ENCODE measurements at regions not wholly inside any gene's neighbourhood (a gene's known extent, or its start where the extent isn't known, plus 50 kb on each side); places are given as distances from the start of the nearest gene placed in this dataset.
"Not testable (repeated sequence)": the region's sequence is repeated elsewhere in the genome, so short reads cannot be mapped to it uniquely, and the experiment has no call there.

DNA sequence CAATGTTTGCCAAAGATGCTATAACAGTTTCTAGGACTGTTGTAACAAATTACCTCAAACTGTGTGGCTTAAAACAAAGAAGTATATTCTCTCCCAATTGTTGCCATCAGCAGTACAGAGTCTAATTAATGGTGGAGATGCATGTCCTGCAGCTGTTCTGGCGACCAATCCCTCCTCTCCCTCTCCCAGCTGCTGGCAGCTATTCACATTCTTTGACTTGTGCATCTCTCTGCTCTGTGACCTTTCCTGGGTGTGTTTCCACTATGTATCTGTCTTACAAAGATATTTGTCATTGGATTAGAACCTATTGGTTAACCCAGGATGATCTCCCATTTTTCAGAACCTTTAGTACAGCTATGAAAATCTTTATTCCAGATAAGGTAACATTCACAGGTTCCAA lies 561.7 kb upstream of the POM121L12 start:
- no peak for DNase-seq

DNA sequence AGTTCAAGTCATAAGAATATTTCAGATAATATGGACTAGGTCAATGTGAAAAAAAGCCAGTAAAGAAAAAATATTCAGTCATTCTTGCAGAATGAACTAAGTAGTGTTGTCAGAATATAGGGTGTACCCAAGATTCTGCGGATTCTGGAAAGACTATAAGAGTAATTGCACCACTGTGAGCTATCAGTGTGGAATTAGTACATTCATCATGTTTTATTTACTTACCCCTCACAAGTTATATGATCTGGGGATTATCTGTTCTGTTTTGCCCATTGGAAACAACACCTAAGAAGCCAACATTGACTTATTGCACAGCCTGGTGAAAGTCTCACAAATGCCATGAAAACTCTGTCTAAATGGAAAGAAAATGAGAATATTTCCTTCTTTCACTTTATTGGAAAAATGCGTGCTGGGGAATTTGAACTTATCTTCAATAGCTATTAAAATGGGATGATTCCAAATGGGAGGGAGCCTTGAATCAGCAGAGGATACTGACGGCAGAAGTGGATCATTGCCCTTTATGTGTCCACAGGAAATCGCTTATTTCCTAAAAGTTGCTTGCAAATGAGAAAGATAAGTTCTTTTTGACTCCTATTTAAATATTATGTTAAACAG lies 563.3 kb upstream of the POM121L12 start:
- DNase-seq, result no peak

DNA sequence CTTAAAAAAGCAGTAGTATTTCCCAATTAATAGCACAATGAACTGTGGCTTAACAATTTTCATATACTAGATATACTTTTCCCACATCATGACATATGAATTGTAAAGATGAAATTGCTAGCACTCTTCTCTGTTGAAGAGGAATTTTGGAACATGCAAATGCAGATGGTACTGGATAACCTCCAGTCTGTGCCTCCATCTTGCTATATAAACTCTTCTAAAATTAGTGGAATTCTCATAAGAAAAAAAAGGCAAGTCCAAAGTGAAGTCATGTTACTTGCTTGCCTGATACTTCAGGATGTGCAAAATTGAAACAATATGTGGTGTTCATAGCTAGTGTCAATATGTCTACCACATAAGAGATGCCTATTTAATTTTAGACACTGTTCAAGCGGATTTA lies 570.2 kb upstream of the POM121L12 start:
- no peak for DNase-seq

DNA sequence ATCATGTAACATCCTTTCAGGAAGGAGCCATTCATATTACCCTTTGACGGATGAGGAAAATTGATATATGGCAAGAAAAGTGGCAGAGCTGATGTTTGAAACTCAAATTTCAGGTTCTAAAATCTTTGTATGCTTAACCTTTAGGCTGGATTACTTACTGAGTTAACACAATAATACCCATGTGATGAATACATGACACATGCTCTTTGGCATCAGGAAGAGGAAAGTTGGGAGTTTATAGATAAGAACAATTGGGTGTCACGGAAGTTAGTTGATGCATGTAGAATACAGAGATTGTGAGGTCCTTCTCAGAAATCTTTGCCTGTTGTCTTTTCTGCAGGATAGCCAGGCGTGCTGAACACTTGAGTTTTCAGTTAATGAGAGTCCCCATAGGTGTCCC lies 572.1 kb upstream of the POM121L12 start:
- DNase-seq, result no peak

DNA sequence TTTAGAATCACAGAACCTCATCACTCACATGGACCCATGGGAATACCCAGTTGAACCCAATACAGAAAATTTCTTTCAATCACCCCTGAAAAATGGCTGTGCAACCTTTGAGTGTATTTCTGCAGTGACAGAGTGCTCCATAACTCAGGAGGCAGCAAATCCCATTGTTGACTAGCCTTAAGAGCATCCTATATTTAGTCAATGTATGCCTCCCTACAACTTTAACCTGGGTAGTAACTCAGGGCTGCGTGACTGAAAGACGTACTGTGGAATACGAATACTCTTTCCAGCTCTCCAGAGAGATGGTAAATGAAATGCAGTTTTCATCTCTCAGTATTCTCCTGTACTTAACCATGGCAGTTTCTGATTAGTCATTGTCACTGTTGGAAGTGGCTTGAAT lies 573.0 kb upstream of the POM121L12 start:
- no peak for DNase-seq

DNA sequence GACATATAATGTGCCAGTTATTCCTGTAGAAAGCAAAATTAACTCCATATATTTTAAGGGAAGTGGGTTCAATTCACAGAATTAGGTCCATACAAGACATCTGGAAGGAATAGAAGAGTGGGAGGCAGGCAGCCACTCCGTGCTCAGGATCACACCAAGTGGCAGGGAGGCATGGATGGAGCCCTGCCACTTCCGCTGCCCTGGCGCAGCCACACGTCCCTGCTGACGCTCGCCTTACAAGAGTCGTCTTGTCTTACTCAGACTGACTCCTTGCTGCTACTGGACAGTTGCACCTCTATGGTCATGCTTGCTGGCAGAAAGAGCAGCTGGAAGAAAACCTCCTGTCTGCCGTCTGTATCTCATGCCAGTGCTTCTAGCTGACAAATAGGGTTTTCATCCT lies 579.9 kb upstream of the POM121L12 start:
- no peak for DNase-seq

DNA sequence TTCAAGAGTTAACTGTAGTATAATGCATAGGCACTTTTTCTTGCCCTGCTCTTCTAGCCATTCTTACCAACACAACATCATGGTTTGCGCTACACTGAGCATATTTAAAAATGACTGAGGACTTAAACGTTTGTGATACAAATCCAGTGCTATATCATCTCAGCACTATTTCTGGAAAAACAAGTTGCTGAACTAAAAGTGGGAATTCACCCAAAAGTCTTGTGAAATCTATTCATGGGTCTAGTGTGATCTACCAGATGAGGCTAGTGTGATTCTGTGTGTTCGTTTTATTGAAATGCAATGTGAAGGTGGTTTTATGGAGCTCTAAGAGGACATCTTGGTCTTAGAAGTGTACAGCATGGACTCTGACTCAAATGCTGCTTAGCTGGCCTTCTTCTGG lies 584.6 kb upstream of the POM121L12 start:
- DNase-seq, result no peak

DNA sequence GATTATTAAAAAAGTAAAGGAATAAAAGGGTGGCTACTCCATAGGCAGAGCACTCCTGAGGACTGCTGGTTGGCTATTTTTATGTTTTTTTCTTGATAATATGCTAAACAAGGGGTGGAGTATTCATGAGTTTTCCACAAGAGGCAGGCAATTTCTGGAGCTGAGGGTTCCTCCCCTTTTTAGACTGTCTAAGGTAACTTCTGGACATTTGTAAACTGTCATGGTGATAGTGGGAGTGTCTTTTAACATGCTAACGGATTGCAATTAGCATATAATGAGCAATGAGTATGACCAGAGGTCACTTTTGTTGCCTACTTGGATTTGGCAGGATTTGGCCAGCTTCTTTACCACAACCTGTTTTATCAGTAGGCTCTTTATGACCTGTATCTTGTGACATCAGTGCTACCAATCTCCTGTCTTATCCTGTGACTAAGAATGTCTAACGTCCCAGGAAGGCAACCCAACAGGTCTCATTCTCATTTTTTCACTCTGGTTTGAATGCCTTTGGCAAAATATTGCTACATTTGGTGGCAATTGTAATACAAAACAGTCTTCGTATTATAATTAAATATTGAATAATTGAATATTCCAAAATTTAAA lies 587.8 kb upstream of the POM121L12 start:
- DNase-seq, result no peak

DNA sequence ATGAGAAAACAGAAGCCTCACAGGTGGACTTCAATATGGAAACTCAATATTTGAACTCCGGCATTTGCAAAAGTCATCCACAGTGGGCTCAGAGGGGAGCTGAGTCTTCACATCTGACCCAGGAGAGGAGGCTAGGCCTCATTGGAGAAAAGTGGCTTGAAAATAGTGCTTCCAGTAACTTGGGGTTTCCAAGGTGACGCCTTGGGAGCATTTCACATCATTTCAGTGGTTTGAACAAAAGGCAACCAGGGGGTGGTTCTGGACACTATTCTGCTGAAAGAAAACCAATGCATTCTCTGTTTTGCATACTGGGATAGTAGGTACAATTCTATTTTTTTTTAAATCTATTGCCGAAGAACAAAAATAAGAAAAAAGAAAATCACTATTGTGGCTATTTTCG lies 599.2 kb upstream of the POM121L12 start:
- DNase-seq, result no peak

DNA sequence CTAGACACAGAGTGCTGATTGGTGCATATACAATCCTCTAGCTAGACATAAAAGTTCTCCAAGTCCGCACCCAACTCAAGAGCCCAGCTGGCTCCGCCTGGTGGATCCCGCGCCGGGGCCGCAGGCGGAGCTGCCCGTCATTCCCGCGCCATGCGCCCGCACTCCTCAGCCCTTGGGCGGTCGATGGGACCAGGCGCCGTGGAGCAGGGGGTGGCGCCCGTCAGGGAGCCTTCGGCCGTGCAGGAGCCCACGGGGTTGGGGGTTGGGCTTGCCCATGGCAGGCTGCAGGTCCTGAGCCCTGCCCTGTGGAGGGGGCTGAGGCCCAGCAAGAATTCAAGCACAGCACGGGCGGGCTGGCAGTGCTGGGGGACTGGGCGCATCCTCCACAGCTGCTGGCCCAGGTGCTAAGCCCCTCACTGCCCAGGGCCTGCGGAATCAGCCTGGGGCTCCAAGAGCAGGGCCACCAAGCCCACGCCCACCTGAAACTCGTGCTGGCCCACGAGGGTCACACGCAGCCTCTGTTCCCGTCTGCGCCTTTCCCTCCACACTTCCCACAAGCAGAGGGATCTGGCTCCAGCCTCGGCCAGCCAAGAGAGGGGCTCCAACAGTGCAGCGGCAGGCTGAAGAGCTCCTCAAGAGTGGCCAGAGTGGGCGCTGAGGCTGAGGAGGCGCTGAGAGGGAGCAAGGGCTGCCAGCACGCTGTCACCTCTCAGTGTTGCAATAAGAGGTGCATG lies 604.2 kb upstream of the POM121L12 start:
- DNase-seq, result no peak

DNA sequence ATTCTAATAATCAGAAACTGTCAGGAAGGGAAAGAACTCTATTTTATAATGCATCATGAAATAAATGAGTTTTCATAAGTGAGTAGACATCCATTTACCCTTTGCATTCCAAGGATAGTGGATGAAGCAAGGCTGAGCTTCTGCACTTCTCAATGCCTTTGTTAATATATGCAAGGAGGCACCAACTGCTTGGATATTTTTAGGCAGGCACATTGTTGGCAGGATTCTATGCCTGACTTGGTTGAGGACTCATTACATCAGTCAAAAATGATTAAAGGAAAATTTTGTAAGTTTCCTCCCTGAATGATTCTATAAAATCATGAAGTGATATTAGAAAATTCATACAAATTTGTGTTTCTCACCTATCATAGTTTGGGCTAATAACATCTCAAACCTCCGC lies 612.2 kb upstream of the POM121L12 start:
- no peak for DNase-seq

DNA sequence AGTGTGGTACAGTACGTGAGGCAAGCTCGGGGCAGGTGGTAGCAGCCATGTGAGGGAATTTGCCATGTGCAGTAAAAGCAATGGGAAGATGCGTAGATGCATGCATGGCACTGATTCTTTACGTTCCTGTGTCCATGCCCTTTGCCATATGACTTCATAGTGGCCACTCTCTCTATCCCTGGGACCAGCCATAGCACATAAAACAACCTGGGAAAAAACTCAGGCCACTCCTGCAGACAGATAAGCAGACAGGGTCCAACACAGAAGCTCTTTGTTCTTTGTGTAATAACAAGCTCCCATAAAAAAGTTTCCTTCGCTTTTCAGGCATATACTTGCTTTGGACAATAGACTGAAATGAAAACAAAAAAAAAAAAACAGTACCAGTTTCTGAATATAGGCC lies 622.4 kb upstream of the POM121L12 start:
- no peak for DNase-seq

DNA sequence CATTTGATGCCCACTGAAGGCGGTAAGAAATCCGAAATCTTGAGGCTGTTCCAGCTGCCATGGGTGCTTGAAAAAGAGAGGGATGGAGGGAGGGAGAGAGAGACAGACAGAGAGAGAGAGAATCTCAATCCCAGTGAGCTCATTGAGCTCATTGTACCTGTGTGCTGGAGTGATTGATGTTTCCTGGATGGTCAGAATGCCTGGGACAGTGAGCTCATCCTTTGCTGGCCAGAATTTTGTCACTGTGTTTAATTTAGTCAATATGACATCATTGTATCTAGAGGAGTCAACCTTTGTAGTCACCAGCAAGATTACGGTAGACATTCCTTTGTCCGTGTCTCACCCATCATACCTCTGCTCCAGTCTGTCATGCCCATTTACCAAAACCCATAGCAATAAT lies 625.4 kb upstream of the POM121L12 start:
- DNase-seq, result no peak

DNA sequence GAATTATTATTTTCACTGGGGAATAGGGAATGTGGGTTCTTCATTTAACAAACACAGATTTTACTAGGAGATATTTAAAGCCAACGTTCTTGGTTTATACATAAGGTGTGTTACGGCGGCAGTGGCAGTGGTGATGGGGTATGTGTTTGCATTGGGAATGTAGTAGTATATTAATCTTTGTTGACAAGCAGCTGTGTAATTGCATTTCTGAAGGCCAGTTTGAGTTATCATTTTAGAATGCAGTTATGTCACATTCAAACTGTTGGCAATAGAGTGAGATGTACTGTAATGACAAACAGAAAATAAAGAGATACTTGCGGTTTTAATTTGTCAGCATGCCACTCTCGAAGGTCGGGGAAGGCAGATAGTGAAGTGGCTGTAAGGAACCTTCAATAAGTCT lies 628.6 kb upstream of the POM121L12 start:
- DNase-seq, result no peak

DNA sequence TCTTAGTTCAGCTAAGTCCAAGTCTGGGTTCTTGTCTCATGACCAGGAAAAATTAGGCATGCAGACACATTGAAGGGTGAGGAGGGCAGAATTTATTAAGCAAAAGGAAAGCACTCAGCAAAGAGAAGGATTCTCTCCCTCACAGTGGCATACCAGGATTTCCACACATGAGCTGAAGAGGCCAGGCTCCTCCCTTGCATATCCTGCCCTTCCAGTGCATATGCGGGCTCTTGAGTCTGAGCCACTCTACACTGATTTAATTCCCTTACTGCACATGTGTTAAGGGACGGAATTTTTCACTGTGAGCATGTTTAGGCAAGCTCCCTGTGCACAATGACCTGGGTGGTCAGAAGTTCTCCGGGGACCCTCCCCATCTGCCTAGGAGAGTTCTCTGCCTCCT lies 652.7 kb upstream of the POM121L12 start:
- no peak for DNase-seq

DNA sequence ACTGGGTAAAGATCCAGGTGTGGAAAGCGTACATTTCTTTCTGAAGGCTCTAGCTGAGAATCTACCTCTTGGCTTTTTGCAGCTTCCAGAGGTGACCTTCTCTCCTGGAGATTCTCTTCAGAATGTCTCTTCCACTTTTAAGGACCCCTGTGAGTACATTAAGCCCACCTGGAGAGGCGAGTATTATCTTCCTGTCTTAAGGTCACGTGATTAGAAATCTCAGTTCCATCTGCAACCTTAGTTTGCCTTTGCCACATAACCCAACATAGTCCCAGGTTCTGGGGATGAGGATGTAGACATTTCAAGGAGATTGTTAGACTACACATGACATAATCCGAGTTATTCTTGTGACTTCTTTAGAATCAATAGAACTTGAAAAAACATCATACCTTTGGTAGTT lies 665.5 kb upstream of the POM121L12 start:
- DNase-seq, result no peak

DNA sequence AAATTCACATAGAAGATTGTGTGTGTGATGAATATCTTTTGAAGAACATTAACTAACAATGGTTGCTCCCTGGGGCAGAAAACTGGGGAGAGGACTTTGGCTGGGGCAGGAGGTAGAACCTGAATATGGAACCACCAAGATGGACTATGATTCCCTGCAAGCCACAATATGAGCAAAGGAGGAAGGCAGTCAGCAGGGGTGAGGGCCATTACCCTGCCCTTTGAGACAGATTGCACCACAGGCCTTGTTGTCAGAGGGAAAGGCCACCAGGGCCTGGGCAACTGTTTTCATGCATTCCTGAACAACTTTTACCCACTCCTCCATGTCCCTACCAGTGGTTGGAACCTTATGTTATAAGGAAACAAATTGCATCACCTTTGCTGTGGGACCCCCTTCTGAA lies 670.1 kb upstream of the POM121L12 start:
- DNase-seq, result no peak

DNA sequence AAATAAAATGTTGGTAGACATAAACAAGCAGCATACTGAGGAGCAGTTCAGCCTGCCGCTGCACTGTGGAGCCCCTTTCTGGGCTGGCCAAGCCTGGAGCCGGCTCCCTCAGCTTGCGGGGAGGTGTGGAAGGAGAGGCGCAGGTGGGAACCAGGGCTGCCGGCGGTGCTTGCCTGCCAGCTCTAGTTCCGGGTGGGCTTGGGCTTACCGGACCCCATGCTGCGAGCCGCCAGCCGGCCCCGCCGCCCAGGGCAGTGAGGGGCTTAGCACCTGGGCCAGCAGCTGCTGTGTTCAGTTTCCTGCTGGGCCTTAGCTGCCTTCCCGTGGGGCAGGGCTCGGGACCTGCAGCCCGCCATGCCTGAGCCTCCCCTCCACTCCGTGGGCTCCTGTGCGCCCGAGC lies 672.9 kb upstream of the POM121L12 start:
- no peak for DNase-seq

DNA sequence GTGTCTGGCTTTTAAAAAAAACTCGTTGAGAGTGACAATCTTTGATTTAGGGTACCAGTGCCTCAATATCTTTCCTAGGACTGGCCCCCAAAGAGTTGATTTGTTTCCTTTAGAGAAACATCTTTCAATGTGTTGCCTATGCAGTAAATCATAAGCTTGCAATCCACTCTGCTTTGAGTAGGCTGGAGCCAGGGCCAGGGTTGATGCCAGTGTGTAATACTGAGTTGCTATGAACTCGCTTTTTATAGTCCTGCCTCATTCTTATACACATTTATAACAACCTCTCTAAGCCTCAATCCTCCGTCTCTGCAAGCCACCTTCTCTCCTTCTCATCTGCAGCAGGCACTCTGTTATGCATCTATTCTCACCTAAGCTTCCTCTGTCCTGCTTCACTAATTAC lies 674.9 kb upstream of the POM121L12 start:
- DNase-seq, result no peak

DNA sequence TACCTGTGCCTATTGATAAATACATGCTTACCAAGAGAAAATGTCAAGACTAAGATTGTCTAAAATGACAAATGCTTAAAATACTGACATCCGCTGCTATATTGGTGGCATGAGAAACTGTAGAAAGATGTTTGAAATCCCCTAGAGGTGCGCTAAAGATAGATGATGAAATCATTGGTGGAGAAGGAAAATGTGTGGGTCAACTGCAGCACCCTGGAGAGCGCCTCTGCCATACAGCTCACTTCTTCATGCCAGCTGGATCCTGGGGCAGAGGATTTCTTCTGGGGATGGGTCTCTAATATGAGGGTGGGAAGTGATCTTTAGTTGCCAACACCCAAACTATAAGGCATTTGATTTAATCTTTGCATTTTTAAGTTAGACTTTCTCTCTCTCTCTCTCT lies 680.4 kb upstream of the POM121L12 start:
- no peak for DNase-seq

DNA sequence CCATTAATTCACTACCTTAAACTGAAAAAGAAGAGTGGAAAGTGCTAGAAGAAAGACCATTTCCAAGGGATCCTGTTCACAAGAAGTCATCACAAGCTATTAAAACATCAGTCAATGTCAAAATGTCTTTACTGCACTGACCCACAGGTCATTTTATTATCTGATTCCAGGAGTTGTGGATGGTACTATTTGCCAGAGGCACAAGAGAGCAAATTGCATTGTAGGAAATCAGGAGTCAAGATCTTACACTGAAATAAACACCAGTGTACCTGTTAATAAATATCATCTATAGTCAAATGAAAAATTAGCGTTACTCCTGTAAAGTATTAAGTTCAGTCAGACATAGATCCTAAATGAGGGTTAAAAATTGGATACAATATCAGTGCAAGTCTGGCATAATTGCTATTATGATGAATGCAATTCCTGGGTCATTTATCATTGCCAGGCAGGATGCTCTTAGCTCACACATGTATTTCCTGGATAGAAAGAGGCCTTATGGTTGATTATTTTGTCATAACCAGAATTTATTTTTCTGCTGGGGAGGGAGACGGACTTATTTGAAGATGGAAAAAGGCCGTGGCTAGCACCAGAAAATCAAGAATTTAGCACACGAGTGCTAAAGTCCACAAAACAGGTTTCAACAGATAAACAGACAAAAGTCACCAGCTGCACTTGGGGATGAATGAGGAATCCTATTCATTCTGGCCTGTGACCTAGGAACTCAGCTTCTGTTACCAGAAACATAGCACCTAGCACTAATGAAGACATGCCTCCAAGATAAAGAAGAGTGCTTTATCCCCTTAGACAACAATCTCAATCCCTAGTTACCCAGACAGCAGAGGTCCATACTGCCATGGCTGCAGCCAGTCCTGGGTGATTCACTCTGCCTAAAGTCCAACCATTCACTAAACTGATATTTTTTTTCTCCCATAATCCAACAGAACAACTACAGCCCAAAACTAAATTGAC lies 683.1 kb upstream of the POM121L12 start:
- DNase-seq, result no peak

DNA sequence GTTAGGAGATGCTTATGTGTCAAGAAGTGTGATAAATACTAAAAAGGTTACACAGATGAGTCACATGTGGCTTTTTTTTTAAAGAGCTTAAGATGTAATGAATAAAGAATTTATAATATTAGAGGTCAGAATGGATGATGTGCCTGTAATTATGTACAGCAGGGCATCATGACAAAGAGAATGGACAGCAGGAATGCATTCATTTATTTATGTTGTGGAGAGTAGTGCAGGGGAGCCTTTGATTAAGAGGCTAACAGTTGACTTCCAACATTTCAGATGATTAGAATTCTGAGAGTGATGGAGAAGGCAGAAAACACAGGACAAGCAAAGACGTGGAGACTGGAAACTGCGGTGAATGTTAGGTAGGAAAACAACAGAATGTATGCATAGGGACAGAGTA lies 691.4 kb upstream of the POM121L12 start:
- DNase-seq, result no peak

DNA sequence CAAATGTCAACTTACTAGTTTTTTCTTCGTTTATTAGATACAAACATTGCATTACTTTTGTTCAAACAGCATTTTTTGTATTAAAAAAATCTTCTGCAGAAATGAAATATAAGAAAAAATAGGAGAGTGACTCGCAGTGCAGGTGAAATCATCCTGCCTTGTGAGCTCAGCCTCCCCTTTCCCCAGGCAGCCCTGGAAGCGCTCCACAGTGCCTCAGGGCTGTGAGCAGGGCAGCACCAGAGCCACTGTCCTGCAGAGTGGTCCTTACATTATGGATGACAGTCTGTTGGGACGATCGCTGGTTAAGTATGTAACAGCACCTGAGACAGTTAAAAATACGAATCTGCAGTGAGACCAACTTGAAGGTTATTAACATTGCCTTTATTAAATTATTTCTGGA lies 695.4 kb upstream of the POM121L12 start:
- DNase-seq, result no peak

DNA sequence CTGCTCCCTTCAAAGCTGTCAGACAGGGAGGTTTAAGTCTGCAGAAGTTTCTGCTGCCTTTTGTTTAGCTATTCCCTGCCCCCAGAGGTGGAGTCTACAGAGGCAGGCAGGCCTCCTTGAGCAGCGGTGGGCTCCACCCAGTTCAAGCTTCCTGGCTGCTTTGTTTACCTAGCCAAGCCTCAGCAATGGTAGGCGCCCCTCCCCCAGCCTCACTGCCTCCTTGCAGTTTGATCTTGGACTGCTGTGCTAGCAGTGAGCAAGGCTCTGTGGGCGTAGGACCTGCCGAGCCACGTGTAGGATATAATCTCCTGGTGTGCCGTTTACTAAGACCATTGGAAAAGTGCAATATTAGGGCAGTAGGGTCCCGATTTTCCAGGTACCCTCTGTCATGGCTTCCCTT lies 707.1 kb upstream of the POM121L12 start:
- not testable (repeated sequence) for DNase-seq

All from NK-92 treated with Interleukin-12 subunit alpha and Interleukin-12 subunit beta, amount 100 ng/mL, for 24 hours (cell line).